Left ventricle myocardium inferior (tissue), 1 donor: ENCODE measurements at regions not wholly inside any gene's neighbourhood (a gene's known extent, or its start where the extent isn't known, plus 50 kb on each side); places are given as distances from the start of the nearest gene placed in this dataset.
A peak's percentile ranks its signal among the peaks of the same experiment; 100 is the strongest.

Experiments
- DNase-seq: peaks from one replicate; pipeline ENCODE4 v3.0.0-alpha.2; 2020
- H3K27ac ChIP-seq: fragments of 200-600 bp; replicated peaks from 2 replicates; pipeline ENCODE4 v1.8.0; 2021
- H3K27me3 ChIP-seq: fragments of 200-600 bp; 2 replicates; pipeline ENCODE4 v1.8.0; 2021; ENCODE audit warnings: low read depth
- H3K36me3 ChIP-seq: fragments of 200-600 bp; 2 replicates; pipeline ENCODE4 v1.8.0; 2021
- H3K4me1 ChIP-seq: fragments of 200-600 bp; 2 replicates; pipeline ENCODE4 v1.8.0; 2021
- H3K4me3 ChIP-seq: fragments of 200-600 bp; 2 replicates; pipeline ENCODE4 v1.8.0; 2021; ENCODE audit warnings: mild to moderate bottlenecking, moderate library complexity
- H3K9me3 ChIP-seq: fragments of 200-600 bp; replicated peaks from 2 replicates; pipeline ENCODE4 v1.8.0; 2021
- CTCF ChIP-seq: fragments of 200-600 bp; IDR thresholded peaks from 2 replicates; pipeline ENCODE4 v1.8.0; 2021; ENCODE audit warnings: antibody characterized with exemption, mild to moderate bottlenecking, borderline replicate concordance
- intact Hi-C: fragments of 100-400 bp; cut with micrococcal nuclease; formaldehyde crosslinking; loops from one replicate; pipeline ENCODE4 v1.11.0; 2022
- donor health status: DM: no; HTN: yes; CAD: no; lungs with severe emphysema.

DNA sequence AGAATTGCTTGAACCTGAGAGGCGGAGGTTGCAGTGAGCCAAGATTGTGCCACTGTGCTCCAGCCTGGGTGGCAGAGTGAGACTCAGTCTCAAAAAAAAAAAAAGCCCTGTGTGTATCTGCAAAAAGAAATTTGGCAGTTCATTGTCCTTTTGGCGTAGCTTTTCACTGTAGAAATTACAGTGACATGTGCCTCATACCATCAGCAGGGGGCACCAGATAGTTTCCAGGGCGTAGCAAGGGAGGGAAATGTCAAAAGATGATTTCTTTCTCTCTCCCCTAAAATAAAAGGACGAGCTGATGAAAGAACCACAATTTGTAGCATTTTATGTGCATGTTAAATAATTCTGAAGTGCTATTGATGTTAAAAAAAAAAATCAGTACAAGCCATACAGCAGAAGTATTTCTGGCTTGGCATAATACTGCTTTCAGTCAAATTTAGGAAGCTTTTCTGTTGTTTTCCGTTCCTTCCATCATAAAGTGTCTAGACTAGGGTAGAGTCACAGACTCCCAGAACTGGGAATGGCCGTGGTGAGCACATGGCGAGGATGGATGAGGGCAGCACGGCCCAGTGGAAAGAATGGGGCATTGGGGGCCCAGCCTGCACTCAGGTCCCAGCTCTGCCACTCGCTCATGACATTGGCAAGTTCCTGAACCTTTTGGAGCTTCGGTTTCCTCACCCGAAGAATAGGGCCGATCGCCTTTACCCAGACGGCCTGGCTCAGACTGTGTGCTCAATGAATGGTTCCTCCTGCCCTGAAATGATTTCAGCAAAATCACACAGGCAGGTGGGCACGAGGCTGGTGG, 59.8 kb upstream of the RPH3AL start:
- TF ChIP-seq CTCF, result peak; percentile 87
- peaks cover 30% of the 10 kb centered on the region for H3K4me1 ChIP-seq
- H3K36me3 ChIP-seq, result peaks cover 6% of the 10 kb centered on the region
- no peaks in the 10 kb centered on the region for H3K27me3 ChIP-seq
- no peak for DNase-seq
- no peaks in the 10 kb centered on the region for H3K9me3 ChIP-seq
- H3K27ac ChIP-seq, result peak overlapping the region; percentile 7
- no peak overlapping the region for H3K4me3 ChIP-seq
- intact Hi-C loops, result loop anchor here (5.0 kb wide), 1 partner anchor 290 kb away; no protein-coding TSS in a partner anchor

GRCh38 chr17:411421-412120, 59.0 kb upstream of the RPH3AL start:
- Histone ChIP-seq H3K9me3 (no peaks in the 10 kb centered on the region), H3K4me1 (peaks cover 30% of the 10 kb centered on the region), H3K27ac (peak overlapping the region; percentile 86), H3K36me3 (peaks cover 6% of the 10 kb centered on the region), H3K27me3 (no peaks in the 10 kb centered on the region), H3K4me3 (peak overlapping the region; percentile 93)
- intact Hi-C loops, result loop anchor here (5.0 kb wide), 1 partner anchor 291 kb away; no protein-coding TSS in a partner anchor
- no peak for TF ChIP-seq CTCF
- no peak for DNase-seq

- intact Hi-C loops, result loop anchor here (5.0 kb wide), 1 partner anchor 292 kb away; no protein-coding TSS in a partner anchor
- Histone ChIP-seq H3K4me3 (peak overlapping the region; percentile 93), H3K27ac (peak overlapping the region; percentile 86), H3K9me3 (no peaks in the 10 kb centered on the region), H3K36me3 (peaks cover 6% of the 10 kb centered on the region), H3K4me1 (peaks cover 30% of the 10 kb centered on the region), H3K27me3 (no peaks in the 10 kb centered on the region)
- no peak for DNase-seq
- TF ChIP-seq CTCF, result no peak
Observed at GRCh38 chr17:410543-411401, 58.2 kb upstream of the RPH3AL start.

- TF ChIP-seq CTCF, result no peak
- Histone ChIP-seq H3K27ac (peak overlapping the region; percentile 86), H3K27me3 (no peaks in the 10 kb centered on the region), H3K4me3 (peak overlapping the region; percentile 93), H3K4me1 (peaks cover 30% of the 10 kb centered on the region), H3K36me3 (peaks cover 6% of the 10 kb centered on the region), H3K9me3 (no peaks in the 10 kb centered on the region)
- DNase-seq, result peak; percentile 99
- intact Hi-C loops, result loop anchor here (5.0 kb wide), 1 partner anchor 292 kb away; no protein-coding TSS in a partner anchor
Observed at GRCh38 chr17:409848-410542, 57.4 kb upstream of the RPH3AL start.
